HUES48 (cell line): ENCODE measurements at regions not wholly inside any gene's neighbourhood (a gene's known extent, or its start where the extent isn't known, plus 50 kb on each side); places are given as distances from the start of the nearest gene placed in this dataset.

Experiments
- H3K27ac ChIP-seq: one replicate; pipeline ENCODE4 v1.7.0; 2013; ENCODE audit warnings: low read depth, low read length, inconsistent platforms
- H3K27me3 ChIP-seq: 2 replicates; pipeline ENCODE4 v1.6.1; 2013; ENCODE audit warnings: mild to moderate bottlenecking, low read length; ENCODE audit not compliant: control insufficient read depth, insufficient read depth
- H3K36me3 ChIP-seq: 2 replicates; pipeline ENCODE4 v1.6.1; 2013; ENCODE audit warnings: low read length; ENCODE audit not compliant: control insufficient read depth, insufficient read depth
- H3K4me1 ChIP-seq: 2 replicates; pipeline ENCODE4 v1.6.1; 2013; ENCODE audit warnings: mild to moderate bottlenecking, low read length; ENCODE audit not compliant: control insufficient read depth, insufficient read depth
- H3K4me3 ChIP-seq: 2 replicates; pipeline ENCODE4 v1.5.1; 2013; ENCODE audit warnings: mild to moderate bottlenecking, low read depth, low read length
- H3K9ac ChIP-seq: 2 replicates; pipeline ENCODE4 v1.6.1; 2013; ENCODE audit warnings: mild to moderate bottlenecking, low read depth, low read length, moderate library complexity
- H3K9me3 ChIP-seq: 2 replicates; pipeline ENCODE4 v1.6.1; 2013; ENCODE audit warnings: low read length; ENCODE audit not compliant: control insufficient read depth, insufficient read depth

- H3K9me3 ChIP-seq, result no peaks in the 10 kb centered on the region
- no peak overlapping the region for H3K9ac ChIP-seq
- H3K4me3 ChIP-seq, result no peak overlapping the region
- 0 out of 2 replicates have a peak, but pooled peaks cover 3% of the 10 kb centered on the region for H3K4me1 ChIP-seq
- H3K27ac ChIP-seq, result no peak overlapping the region
- H3K36me3 ChIP-seq, result no peaks in the 10 kb centered on the region
- H3K27me3 ChIP-seq, result peaks cover 32% of the 10 kb centered on the region
Measured at GRCh38 chr20:63096681-63097335, 90.0 kb upstream of the BHLHE23 start.

DNA sequence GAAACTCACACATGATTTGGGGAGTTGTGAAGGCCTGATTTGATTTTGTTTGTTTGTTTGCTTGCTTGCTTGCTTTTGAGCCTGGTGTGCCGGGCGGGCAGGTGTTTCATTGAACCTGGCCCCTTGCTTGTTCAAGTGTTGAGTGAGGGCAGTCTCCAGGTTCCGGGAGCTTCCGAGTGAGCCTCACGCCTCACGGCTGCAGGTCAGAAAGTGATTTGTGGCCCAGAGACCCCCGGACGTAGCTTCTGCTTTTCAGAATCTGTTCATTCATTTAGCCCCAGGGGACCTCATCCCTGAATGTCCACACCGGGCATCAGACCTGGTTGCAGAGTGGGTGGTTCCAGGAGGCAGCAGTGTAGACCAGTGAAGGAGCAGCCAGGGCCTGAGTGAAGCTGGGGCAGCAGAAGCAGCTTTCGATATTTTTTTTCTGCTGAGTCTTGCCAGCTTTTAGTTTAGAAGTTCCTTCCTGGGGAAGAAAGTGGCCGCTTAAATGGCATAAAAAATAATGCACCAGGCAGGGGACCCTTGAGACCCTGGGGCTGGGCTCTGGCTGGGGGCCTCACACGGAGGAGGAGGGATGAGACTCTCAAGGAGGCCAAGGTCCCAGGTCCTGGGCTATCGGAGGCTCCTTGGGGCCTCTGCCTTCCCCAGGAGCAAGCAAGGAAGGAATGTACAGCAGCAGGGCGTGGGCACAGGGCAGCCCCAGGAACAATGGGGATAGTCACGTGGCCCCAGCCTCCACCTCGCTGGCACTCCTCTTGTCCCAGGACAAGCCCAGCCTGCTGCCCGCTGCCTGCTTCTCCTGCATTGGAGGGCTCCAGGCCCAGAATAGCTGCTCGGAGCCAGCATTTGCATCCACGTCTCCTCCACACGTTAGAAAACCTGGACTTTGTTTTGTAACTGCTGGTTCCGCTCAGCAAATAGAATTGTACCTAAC, 89.2 kb upstream of the BHLHE23 start:
- Histone ChIP-seq H3K4me3 (no peak overlapping the region), H3K27me3 (peaks cover 24% of the 10 kb centered on the region), H3K36me3 (no peaks in the 10 kb centered on the region), H3K4me1 (0 out of 2 replicates have a peak, but pooled peaks cover 3% of the 10 kb centered on the region), H3K9me3 (no peaks in the 10 kb centered on the region), H3K27ac (no peak overlapping the region), H3K9ac (no peak overlapping the region)

GRCh38 chr20:63094767-63095499, 88.2 kb upstream of the BHLHE23 start:
- Histone ChIP-seq H3K4me3 (no peak overlapping the region), H3K27ac (no peak overlapping the region), H3K36me3 (no peaks in the 10 kb centered on the region), H3K4me1 (no peaks in the 10 kb centered on the region), H3K9me3 (no peaks in the 10 kb centered on the region), H3K27me3 (peaks cover 14% of the 10 kb centered on the region; the same call in 1 of the 2 replicates), H3K9ac (no peak overlapping the region)

DNA sequence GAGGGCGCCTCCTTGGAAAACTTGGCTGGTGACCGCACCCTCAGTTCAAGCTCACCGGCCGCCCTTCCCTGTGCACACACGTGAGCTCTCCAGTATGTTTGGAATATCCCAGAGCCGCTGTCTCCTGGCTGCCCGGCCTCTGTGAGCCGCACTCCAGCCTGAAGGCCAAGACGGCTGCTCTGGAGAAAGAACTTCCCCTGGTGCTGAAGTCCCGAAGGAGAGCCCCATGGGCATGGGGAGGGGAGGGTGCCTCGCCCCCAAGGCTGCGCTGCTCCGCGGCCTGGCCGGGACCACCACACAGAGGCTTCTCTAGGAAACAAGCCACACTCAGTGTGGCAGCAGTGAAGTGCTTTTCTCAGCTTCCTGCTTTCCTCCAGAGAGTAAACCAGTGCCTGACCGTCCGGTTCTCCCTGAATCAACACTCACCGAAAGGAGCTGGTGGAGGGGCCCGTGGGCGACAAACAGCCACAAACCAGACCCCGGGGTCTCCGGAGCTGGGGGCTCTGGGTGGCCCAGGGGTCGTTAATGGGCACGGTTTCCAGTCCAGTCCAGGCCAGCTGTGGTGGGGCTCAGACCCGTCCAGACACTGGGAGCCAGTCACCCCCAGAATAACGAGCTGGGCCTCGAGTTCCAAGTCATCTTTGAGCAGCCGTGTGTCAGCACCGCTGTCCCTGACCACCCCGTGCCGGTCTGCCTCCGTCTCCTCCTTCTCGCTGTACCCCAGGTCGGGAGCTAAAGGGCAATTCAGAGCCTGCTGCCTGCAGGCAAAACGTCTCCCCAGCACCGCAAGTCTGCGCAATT, 87.4 kb upstream of the BHLHE23 start:
- H3K27ac ChIP-seq, result no peak overlapping the region
- no peak overlapping the region for H3K4me3 ChIP-seq
- H3K9ac ChIP-seq, result no peak overlapping the region
- H3K9me3 ChIP-seq, result no peaks in the 10 kb centered on the region
- peaks cover 7% of the 10 kb centered on the region; the same call in 1 of the 2 replicates for H3K27me3 ChIP-seq
- no peaks in the 10 kb centered on the region for H3K36me3 ChIP-seq
- H3K4me1 ChIP-seq, result no peaks in the 10 kb centered on the region

GRCh38 chr20:63092660-63093215, 86.0 kb upstream of the BHLHE23 start:
- Histone ChIP-seq H3K36me3 (no peaks in the 10 kb centered on the region), H3K4me3 (no peak overlapping the region), H3K9me3 (no peaks in the 10 kb centered on the region), H3K27ac (no peak overlapping the region), H3K4me1 (no peaks in the 10 kb centered on the region), H3K27me3 (no peaks in the 10 kb centered on the region), H3K9ac (no peak overlapping the region)

DNA sequence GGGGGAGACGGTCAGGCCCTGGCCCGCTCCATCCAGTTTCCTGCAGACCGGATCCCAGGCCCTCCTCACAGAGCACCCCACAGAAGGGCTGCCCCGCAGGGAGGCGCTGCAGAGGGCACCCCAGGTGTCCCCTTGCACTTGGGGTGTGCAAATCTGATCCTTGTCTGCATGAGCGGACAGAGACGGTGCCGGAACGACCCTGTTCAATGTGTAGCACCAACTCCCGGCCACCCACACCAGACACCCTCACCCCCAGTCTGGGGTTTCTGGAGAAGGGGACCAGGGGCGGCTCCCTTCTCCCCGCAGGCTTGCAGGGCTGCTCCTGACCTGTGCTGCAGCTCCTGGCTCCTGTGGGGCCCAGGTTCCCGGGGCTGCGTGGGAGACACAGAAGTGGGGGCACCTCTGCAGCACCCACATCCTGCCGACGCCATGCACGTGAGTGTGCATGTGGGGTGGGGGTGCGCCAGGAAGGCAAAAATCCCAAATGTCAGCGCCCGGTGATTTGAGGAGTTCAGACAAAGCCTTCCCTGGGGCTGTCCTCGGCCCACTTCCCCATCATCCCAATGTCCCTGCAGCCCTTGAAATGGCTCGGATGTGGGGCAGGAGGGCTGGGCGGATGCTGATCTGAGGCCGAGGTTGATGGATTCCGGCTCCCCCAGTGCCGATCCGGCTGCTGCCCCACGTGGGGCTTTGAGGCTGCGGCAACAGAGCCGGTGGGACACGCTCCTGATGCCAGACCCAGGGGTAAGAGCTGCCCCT, 85.3 kb upstream of the BHLHE23 start:
- H3K4me1 ChIP-seq, result no peaks in the 10 kb centered on the region
- no peak overlapping the region for H3K27ac ChIP-seq
- no peaks in the 10 kb centered on the region for H3K36me3 ChIP-seq
- H3K9me3 ChIP-seq, result no peaks in the 10 kb centered on the region
- H3K4me3 ChIP-seq, result no peak overlapping the region
- no peak overlapping the region for H3K9ac ChIP-seq
- H3K27me3 ChIP-seq, result no peaks in the 10 kb centered on the region

GRCh38 chr20:63090682-63091571, 84.2 kb upstream of the BHLHE23 start:
- H3K4me1 ChIP-seq, result no peaks in the 10 kb centered on the region
- H3K27ac ChIP-seq, result no peak overlapping the region
- no peaks in the 10 kb centered on the region for H3K9me3 ChIP-seq
- no peaks in the 10 kb centered on the region for H3K36me3 ChIP-seq
- no peak overlapping the region for H3K9ac ChIP-seq
- no peaks in the 10 kb centered on the region for H3K27me3 ChIP-seq
- H3K4me3 ChIP-seq, result no peak overlapping the region

DNA sequence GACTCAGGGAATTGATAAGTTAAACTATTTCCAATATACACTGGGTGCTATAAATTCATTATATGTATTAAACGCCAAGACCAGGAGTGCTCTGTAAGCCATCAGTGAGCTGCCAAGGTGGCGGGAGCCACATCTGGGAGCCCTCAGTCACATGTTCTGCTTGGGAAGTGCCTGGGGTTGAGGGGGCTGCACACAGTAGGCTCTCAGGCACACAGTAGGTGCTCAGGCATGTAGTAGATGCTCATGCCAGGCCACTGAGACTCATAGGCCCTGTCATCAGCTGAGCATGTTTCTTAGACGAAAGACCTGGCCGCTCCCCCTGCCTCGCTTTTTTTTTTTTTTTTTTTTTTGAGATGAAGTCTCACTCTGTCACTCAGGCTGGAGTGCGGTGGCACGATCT, 83.3 kb upstream of the BHLHE23 start:
- Histone ChIP-seq H3K4me3 (no peak overlapping the region), H3K9me3 (no peaks in the 10 kb centered on the region), H3K9ac (no peak overlapping the region), H3K27me3 (no peaks in the 10 kb centered on the region), H3K4me1 (no peaks in the 10 kb centered on the region), H3K36me3 (no peaks in the 10 kb centered on the region), H3K27ac (no peak overlapping the region)
